NK-92 (cell line): ENCODE measurements at regions not wholly inside any gene's neighbourhood (a gene's known extent, or its start where the extent isn't known, plus 50 kb on each side); places are given as distances from the start of the nearest gene placed in this dataset.

Experiments used
- DNase-seq: peaks from one replicate; lab custom pipeline; 2025; ENCODE audit not compliant: unreplicated experiment; lab: John Stamatoyannopoulos, UW

- no peak for DNase-seq
Observed at GRCh38 chr3:152710549-152710948, 124.4 kb upstream of the P2RY1 start.

GRCh38 chr3:152713989-152714388 lies 120.9 kb upstream of the P2RY1 start:
- DNase-seq = no peak

GRCh38 chr3:152714507-152714906 lies 120.4 kb upstream of the P2RY1 start:
- no peak for DNase-seq

GRCh38 chr3:152717252-152717651 lies 117.7 kb upstream of the P2RY1 start:
- no peak for DNase-seq

GRCh38 chr3:152718810-152719209 lies 116.1 kb upstream of the P2RY1 start:
- DNase-seq = no peak

- no peak for DNase-seq
Observed at GRCh38 chr3:152719264-152719663, 115.7 kb upstream of the P2RY1 start.

- no peak for DNase-seq
Observed at GRCh38 chr3:152720951-152721718, 113.8 kb upstream of the P2RY1 start.

- no peak for DNase-seq
Observed at GRCh38 chr3:152724270-152724669, 110.7 kb upstream of the P2RY1 start.

- DNase-seq = no peak
Observed at GRCh38 chr3:152728231-152728980, 106.5 kb upstream of the P2RY1 start.

- no peak for DNase-seq
Observed at GRCh38 chr3:152729906-152730305, 105.0 kb upstream of the P2RY1 start.

GRCh38 chr3:152731511-152731910 lies 103.4 kb upstream of the P2RY1 start:
- DNase-seq = no peak

- no peak for DNase-seq
Observed at GRCh38 chr3:152733584-152734119, 101.3 kb upstream of the P2RY1 start.

- peak; percentile 7 for DNase-seq
Observed at GRCh38 chr3:152737021-152737908, 97.7 kb upstream of the P2RY1 start.

GRCh38 chr3:152738656-152739055 lies 96.3 kb upstream of the P2RY1 start:
- no peak for DNase-seq

- DNase-seq = no peak
Observed at GRCh38 chr3:152742368-152743347, 92.3 kb upstream of the P2RY1 start.

GRCh38 chr3:152745646-152746045 lies 89.3 kb upstream of the P2RY1 start:
- DNase-seq = no peak

GRCh38 chr3:152754303-152754702 lies 80.6 kb upstream of the P2RY1 start:
- no peak for DNase-seq

- no peak for DNase-seq
Observed at GRCh38 chr3:152756807-152757206, 78.1 kb upstream of the P2RY1 start.

GRCh38 chr3:152760024-152760563 lies 74.8 kb upstream of the P2RY1 start:
- no peak for DNase-seq

GRCh38 chr3:152760591-152760990 lies 74.3 kb upstream of the P2RY1 start:
- DNase-seq = no peak
